SK-N-SH treated with all-trans-retinoic acid at 6 μM for 48 hours (cell line): ENCODE measurements at regions not wholly inside any gene's neighbourhood (a gene's known extent, or its start where the extent isn't known, plus 50 kb on each side); places are given as distances from the start of the nearest gene placed in this dataset.

ENCODE experiments used
- ATAC-seq: fragments of 200-7000 bp; cut with Tn5 transposase; 3 replicates; pipeline ENCODE4 v1.9.1; 2020; ENCODE audit warnings: mild to moderate bottlenecking, moderate library complexity
- ARNTL ChIP-seq: fragments of 450-650 bp; formaldehyde crosslinking; IDR thresholded peaks from 2 replicates; pipeline ENCODE4 v1.5.0; 2020; ENCODE audit warnings: low read depth, mild to moderate bottlenecking, moderate library complexity, borderline replicate concordance
- BACH2 ChIP-seq: fragments of 250-450 bp; sonication (Bioruptor Pico); IDR thresholded peaks from 2 replicates; pipeline ENCODE4 v1.9.0; 2021; ENCODE audit warnings: mild to moderate bottlenecking, borderline replicate concordance
- CREB5 ChIP-seq: fragments of 250-450 bp; sonication (Bioruptor Pico); IDR thresholded peaks from 2 replicates; pipeline ENCODE4 v1.5.1; 2020; ENCODE audit warnings: low read depth, mild to moderate bottlenecking, moderate library complexity
- CSDC2 ChIP-seq: fragments of 250-450 bp; sonication (Bioruptor Pico); IDR thresholded peaks from 2 replicates; pipeline ENCODE4 v1.5.0; 2020; ENCODE audit warnings: mild to moderate bottlenecking, moderate library complexity
- ESRRG ChIP-seq: fragments of 250-450 bp; sonication (Bioruptor Pico); IDR thresholded peaks from 2 replicates; pipeline ENCODE4 v1.6.1; 2021; ENCODE audit warnings: mild to moderate bottlenecking
- GLIS3 ChIP-seq: fragments of 250-450 bp; sonication (Bioruptor Pico); IDR thresholded peaks from 2 replicates; pipeline ENCODE4 v1.5.0; 2020; ENCODE audit warnings: mild to moderate bottlenecking, moderate library complexity
- ISL1 ChIP-seq: fragments of 250-450 bp; sonication (Bioruptor Pico); IDR thresholded peaks from 2 replicates; pipeline ENCODE4 v2.1.2; 2022; ENCODE audit warnings: mild to moderate bottlenecking, moderate library complexity
- OSR1 ChIP-seq: fragments of 250-450 bp; sonication (Bioruptor Pico); IDR thresholded peaks from 2 replicates; pipeline ENCODE4 v1.8.0; 2022; ENCODE audit warnings: moderate library complexity, mild to moderate bottlenecking, inconsistent platforms
- PATZ1 ChIP-seq: fragments of 250-450 bp; sonication (Bioruptor Pico); IDR thresholded peaks from 2 replicates; pipeline ENCODE4 v1.8.0; 2020; ENCODE audit warnings: mild to moderate bottlenecking, moderate library complexity, borderline replicate concordance
- TCF4 ChIP-seq: fragments of 250-450 bp; sonication (Bioruptor Pico); IDR thresholded peaks from 2 replicates; pipeline ENCODE4 v1.8.0; 2021; ENCODE audit warnings: mild to moderate bottlenecking, moderate library complexity, borderline replicate concordance
- TOX ChIP-seq: fragments of 250-450 bp; sonication (Bioruptor Pico); IDR thresholded peaks from 2 replicates; pipeline ENCODE4 v1.8.0; 2021; ENCODE audit warnings: mild to moderate bottlenecking, moderate library complexity, borderline replicate concordance
- ZC3H10 ChIP-seq: fragments of 250-450 bp; sonication (Bioruptor Pico); IDR thresholded peaks from 2 replicates; pipeline ENCODE4 v1.5.1; 2021; ENCODE audit warnings: mild to moderate bottlenecking, moderate library complexity
- ZFP3 ChIP-seq: fragments of 250-450 bp; sonication (Bioruptor Pico); IDR thresholded peaks from 2 replicates; pipeline ENCODE4 v1.5.0; 2020; ENCODE audit warnings: mild to moderate bottlenecking, moderate library complexity
- ZFP30 ChIP-seq: fragments of 450-650 bp; formaldehyde crosslinking; IDR thresholded peaks from 2 replicates; pipeline ENCODE4 v1.5.0; 2022; ENCODE audit warnings: mild to moderate bottlenecking, moderate library complexity
- ZNF565 ChIP-seq: fragments of 450-650 bp; formaldehyde crosslinking; conservative IDR thresholded peaks from 2 replicates; pipeline ENCODE4 v1.5.0; 2020; ENCODE audit warnings: low read depth, mild to moderate bottlenecking, moderate library complexity
- ZNF70 ChIP-seq: fragments of 450-650 bp; formaldehyde crosslinking; IDR thresholded peaks from 2 replicates; pipeline ENCODE4 v1.5.0; 2020; ENCODE audit warnings: mild to moderate bottlenecking, moderate library complexity
- ZNF8 ChIP-seq: fragments of 450-650 bp; formaldehyde crosslinking; IDR thresholded peaks from 2 replicates; pipeline ENCODE4 v1.5.0; 2020; ENCODE audit warnings: mild to moderate bottlenecking, moderate library complexity
- TF ChIP-seq, protein P1 (sequence below): fragments of 250-450 bp; sonication (Bioruptor Pico); IDR thresholded peaks from 2 replicates; pipeline ENCODE4 v1.8.0; 2021; ENCODE audit warnings: low read depth, mild to moderate bottlenecking, moderate library complexity, borderline replicate concordance
- TF ChIP-seq, protein P2 (sequence below): fragments of 250-450 bp; sonication (Bioruptor Pico); IDR thresholded peaks from 2 replicates; pipeline ENCODE4 v1.5.0; 2020; ENCODE audit warnings: mild to moderate bottlenecking, moderate library complexity
- TF ChIP-seq, protein P3 (sequence below): fragments of 250-450 bp; sonication (Bioruptor Pico); IDR thresholded peaks from 2 replicates; pipeline ENCODE4 v1.5.1; 2021; ENCODE audit warnings: mild to moderate bottlenecking, moderate library complexity

- no peak for ATAC-seq
These were observed 53.1 kb upstream of the TRIM67 start for GRCh38 chr1:231108516-231109302.

DNA sequence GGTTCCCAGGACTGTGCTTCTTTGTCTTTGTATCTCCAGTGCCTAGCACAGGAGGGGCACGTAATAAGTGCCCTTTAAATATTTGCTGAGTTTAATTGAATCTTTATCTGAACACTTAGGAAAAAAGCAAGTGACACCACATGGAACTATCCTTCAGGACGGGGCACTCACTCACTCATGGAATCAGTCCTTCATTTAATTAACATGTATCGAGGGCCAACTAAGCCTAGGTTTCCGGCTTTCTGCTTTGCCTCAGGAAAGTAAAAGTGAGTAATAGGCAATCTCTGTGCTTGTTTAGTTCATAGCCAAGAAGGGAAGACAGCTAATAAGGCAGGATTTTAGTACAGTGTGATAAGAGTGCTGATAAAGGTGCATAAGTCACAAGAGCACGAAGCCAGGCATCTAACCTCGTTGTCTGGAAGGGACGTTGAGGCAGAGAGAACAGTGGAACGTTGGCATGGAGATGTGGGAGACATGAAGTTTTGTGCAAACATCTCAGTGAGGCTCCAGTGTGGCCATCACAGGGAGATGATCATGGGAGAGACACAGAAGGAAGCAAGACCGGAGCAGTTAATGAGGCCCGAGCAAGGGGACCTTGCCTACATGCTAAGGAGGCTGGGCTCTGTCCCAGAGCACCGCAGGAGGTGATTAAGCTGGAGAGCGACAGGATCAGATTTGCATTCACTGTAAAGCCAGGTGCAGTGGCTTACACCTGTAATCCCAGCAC is 54.1 kb upstream of the TRIM67 start:
- ATAC-seq = no peak
- TF ChIP-seq ZFP3 (CRISPR knock-in tag) (no peak), ZFP30 (no peak), ZNF8 (CRISPR knock-in tag) (no peak), ISL1 (CRISPR knock-in tag) (peak; percentile 65), OSR1 (no peak), ZC3H10 (CRISPR knock-in tag) (no peak), GLIS3 (CRISPR knock-in tag) (no peak), BACH2 (CRISPR knock-in tag) (no peak)

More at GRCh38 chr1:231108516-231109302, 53.1 kb upstream of the TRIM67 start:
- TF ChIP-seq, protein P1, sequence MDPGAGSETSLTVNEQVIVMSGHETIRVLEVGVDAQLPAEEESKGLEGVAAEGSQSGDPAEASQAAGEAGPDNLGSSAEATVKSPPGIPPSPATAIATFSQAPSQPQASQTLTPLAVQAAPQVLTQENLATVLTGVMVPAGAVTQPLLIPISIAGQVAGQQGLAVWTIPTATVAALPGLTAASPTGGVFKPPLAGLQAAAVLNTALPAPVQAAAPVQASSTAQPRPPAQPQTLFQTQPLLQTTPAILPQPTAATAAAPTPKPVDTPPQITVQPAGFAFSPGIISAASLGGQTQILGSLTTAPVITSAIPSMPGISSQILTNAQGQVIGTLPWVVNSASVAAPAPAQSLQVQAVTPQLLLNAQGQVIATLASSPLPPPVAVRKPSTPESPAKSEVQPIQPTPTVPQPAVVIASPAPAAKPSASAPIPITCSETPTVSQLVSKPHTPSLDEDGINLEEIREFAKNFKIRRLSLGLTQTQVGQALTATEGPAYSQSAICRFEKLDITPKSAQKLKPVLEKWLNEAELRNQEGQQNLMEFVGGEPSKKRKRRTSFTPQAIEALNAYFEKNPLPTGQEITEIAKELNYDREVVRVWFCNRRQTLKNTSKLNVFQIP (CRISPR knock-in tag) = no peak
- TF ChIP-seq ZFP3 (CRISPR knock-in tag) (no peak), GLIS3 (CRISPR knock-in tag) (no peak), OSR1 (no peak), ZC3H10 (CRISPR knock-in tag) (no peak), ZNF565 (CRISPR knock-in tag) (no peak), ZFP30 (no peak), CSDC2 (CRISPR knock-in tag) (no peak), ISL1 (CRISPR knock-in tag) (no peak), ZNF70 (CRISPR knock-in tag) (no peak), TCF4 (CRISPR knock-in tag) (no peak), TOX (CRISPR knock-in tag) (no peak), PATZ1 (CRISPR knock-in tag) (no peak)
- TF ChIP-seq, protein P2, sequence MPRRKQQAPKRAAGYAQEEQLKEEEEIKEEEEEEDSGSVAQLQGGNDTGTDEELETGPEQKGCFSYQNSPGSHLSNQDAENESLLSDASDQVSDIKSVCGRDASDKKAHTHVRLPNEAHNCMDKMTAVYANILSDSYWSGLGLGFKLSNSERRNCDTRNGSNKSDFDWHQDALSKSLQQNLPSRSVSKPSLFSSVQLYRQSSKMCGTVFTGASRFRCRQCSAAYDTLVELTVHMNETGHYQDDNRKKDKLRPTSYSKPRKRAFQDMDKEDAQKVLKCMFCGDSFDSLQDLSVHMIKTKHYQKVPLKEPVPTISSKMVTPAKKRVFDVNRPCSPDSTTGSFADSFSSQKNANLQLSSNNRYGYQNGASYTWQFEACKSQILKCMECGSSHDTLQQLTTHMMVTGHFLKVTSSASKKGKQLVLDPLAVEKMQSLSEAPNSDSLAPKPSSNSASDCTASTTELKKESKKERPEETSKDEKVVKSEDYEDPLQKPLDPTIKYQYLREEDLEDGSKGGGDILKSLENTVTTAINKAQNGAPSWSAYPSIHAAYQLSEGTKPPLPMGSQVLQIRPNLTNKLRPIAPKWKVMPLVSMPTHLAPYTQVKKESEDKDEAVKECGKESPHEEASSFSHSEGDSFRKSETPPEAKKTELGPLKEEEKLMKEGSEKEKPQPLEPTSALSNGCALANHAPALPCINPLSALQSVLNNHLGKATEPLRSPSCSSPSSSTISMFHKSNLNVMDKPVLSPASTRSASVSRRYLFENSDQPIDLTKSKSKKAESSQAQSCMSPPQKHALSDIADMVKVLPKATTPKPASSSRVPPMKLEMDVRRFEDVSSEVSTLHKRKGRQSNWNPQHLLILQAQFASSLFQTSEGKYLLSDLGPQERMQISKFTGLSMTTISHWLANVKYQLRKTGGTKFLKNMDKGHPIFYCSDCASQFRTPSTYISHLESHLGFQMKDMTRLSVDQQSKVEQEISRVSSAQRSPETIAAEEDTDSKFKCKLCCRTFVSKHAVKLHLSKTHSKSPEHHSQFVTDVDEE (CRISPR knock-in tag) = no peak

DNA sequence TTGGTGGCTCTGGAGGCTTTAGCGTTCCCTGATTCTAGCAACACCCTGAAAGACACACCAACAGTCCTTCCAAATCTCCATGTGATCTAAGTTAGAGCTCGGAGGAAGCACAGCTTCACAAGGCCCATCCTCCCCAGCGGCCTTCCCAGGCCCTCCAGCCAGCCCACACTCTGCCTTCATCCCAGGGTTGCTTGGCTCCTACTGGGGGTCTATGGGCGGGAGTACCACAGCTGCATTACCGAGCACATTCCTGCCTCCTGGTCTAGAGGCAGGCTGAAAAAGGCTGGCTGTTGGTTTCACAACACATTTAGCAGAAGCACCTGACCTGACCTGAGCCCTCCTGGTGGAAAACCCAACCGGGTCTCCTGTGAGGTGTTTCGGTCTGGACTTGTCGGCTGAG is 54.7 kb upstream of the TRIM67 start:
- TF ChIP-seq ZFP30 = no peak
- TF ChIP-seq ZFP3 (CRISPR knock-in tag) = no peak
- TF ChIP-seq, protein P3, sequence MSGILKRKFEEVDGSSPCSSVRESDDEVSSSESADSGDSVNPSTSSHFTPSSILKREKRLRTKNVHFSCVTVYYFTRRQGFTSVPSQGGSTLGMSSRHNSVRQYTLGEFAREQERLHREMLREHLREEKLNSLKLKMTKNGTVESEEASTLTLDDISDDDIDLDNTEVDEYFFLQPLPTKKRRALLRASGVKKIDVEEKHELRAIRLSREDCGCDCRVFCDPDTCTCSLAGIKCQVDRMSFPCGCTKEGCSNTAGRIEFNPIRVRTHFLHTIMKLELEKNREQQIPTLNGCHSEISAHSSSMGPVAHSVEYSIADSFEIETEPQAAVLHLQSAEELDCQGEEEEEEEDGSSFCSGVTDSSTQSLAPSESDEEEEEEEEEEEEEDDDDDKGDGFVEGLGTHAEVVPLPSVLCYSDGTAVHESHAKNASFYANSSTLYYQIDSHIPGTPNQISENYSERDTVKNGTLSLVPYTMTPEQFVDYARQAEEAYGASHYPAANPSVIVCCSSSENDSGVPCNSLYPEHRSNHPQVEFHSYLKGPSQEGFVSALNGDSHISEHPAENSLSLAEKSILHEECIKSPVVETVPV = no peak
- TF ChIP-seq ESRRG (CRISPR knock-in tag) = no peak
- TF ChIP-seq, protein P1 (CRISPR knock-in tag) = no peak
- no peak for TF ChIP-seq ZC3H10 (CRISPR knock-in tag)
- TF ChIP-seq TOX (CRISPR knock-in tag) = no peak
- TF ChIP-seq CSDC2 (CRISPR knock-in tag) = no peak
- no peak for TF ChIP-seq CREB5 (CRISPR knock-in tag)
- TF ChIP-seq OSR1 = no peak
- no peak for TF ChIP-seq GLIS3 (CRISPR knock-in tag)
- no peak for TF ChIP-seq ARNTL (CRISPR knock-in tag)
- TF ChIP-seq, protein P2 (CRISPR knock-in tag) = no peak
- TF ChIP-seq TCF4 (CRISPR knock-in tag) = no peak

More for the DNA sequence above, 54.7 kb upstream of the TRIM67 start:
- ATAC-seq = no peak; the same call in 2 of the 3 replicates
